ENCODE measurements at regions not wholly inside any gene's neighbourhood (a gene's known extent, or its start where the extent isn't known, plus 50 kb on each side); places are given as distances from the start of the nearest gene placed in this dataset.

- intact Hi-C loops (cut with micrococcal nuclease), result no loop called here
- Mint-ChIP-seq H3K4me1 (ENCODE audit: low read depth) (no peaks in the 10 kb centered on the region), H3K4me3 (ENCODE audit: low read depth) (no peak overlapping the region), H3K36me3 (ENCODE audit: low read depth) (no peaks in the 10 kb centered on the region), H3K27ac (no peak overlapping the region), H3K9me3 (peaks cover 5% of the 10 kb centered on the region), H3K27me3 (ENCODE audit: low read depth) (no peaks in the 10 kb centered on the region)
- no peak for DNase-seq (ENCODE audit: low spot score)
Observed at GRCh38 chr12:58777815-58778214, 142.5 kb downstream of the LRIG3 start.

DNA sequence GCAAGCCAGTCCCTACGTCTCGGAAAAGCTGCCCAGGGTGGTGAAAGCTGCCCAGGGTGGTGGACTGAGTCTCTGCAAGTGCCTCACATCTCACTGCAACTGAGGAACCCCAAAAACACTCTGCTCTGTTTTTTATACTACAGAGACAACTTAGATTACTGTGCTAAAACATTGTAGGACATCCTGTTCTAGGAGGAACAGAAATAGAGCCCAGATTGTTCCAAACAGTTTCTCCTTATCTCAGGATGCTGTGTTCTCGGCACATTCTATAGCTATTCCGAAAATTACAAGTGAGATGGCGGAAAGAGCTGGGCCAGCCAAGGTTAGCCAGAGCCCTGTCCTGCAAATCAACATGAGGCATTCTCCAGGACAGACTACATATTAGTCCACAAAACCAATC, 138.7 kb downstream of the LRIG3 start:
- no peak for DNase-seq (ENCODE audit: low spot score)
- H3K4me3 Mint-ChIP-seq (ENCODE audit: low read depth), result no peak overlapping the region
- no peaks in the 10 kb centered on the region for H3K27me3 Mint-ChIP-seq (ENCODE audit: low read depth)
- H3K9me3 Mint-ChIP-seq, result peaks cover 11% of the 10 kb centered on the region
- H3K4me1 Mint-ChIP-seq (ENCODE audit: low read depth), result no peaks in the 10 kb centered on the region
- intact Hi-C loops (cut with micrococcal nuclease), result no loop called here
- no peak overlapping the region for H3K27ac Mint-ChIP-seq
- no peaks in the 10 kb centered on the region for H3K36me3 Mint-ChIP-seq (ENCODE audit: low read depth)

- Mint-ChIP-seq H3K27me3 (ENCODE audit: low read depth) (no peaks in the 10 kb centered on the region), H3K27ac (no peak overlapping the region)
Observed at GRCh38 chr12:58787021-58787760, 133.1 kb downstream of the LRIG3 start.

GRCh38 chr12:58794859-58795258, 125.4 kb downstream of the LRIG3 start:
- no peaks in the 10 kb centered on the region for H3K4me1 Mint-ChIP-seq (ENCODE audit: low read depth)
- no peak for DNase-seq (ENCODE audit: low spot score)
- no peak overlapping the region for H3K4me3 Mint-ChIP-seq (ENCODE audit: low read depth)
- intact Hi-C loops (cut with micrococcal nuclease), result no loop called here
- no peaks in the 10 kb centered on the region for H3K27me3 Mint-ChIP-seq (ENCODE audit: low read depth)
- no peaks in the 10 kb centered on the region for H3K36me3 Mint-ChIP-seq (ENCODE audit: low read depth)
- H3K27ac Mint-ChIP-seq, result no peak overlapping the region
- H3K9me3 Mint-ChIP-seq, result peaks cover 2% of the 10 kb centered on the region

More at GRCh38 chr12:58787021-58787760, 133.1 kb downstream of the LRIG3 start:
- no peak overlapping the region for H3K4me3 Mint-ChIP-seq (ENCODE audit: low read depth)
- intact Hi-C loops (cut with micrococcal nuclease), result no loop called here
- H3K36me3 Mint-ChIP-seq (ENCODE audit: low read depth), result no peaks in the 10 kb centered on the region
- peaks cover 14% of the 10 kb centered on the region for H3K9me3 Mint-ChIP-seq
- no peak for DNase-seq (ENCODE audit: low spot score)
- H3K4me1 Mint-ChIP-seq (ENCODE audit: low read depth), result no peaks in the 10 kb centered on the region

DNA sequence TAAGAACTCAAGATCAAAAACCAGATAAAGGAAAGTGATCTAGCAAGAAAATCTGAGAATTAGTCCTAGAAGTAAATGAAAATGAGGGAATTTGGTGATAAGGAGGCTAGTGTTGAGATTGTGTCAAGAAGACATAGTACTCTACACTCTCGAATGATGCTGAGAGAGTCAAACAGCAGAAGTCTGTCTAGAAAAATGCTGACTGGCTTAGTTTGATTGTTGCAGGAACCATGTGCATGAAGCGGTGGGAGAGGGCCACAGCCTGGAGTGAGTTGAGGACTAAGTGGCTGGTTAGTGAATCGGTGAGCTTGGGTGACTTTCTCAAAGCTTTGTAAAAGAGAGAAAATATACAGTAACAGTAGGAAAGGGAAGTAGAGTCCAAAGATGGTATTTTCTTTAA, 124.5 kb downstream of the LRIG3 start:
- Mint-ChIP-seq H3K36me3 (ENCODE audit: low read depth) (no peaks in the 10 kb centered on the region), H3K4me3 (ENCODE audit: low read depth) (no peak overlapping the region), H3K27ac (no peak overlapping the region), H3K27me3 (ENCODE audit: low read depth) (no peaks in the 10 kb centered on the region), H3K4me1 (ENCODE audit: low read depth) (no peaks in the 10 kb centered on the region), H3K9me3 (no peaks in the 10 kb centered on the region)
- intact Hi-C loops (cut with micrococcal nuclease), result no loop called here
- DNase-seq (ENCODE audit: low spot score), result no peak

- intact Hi-C loops (cut with micrococcal nuclease), result no loop called here
- DNase-seq (ENCODE audit: low spot score), result no peak
- H3K4me1 Mint-ChIP-seq (ENCODE audit: low read depth), result no peaks in the 10 kb centered on the region
- no peaks in the 10 kb centered on the region for H3K9me3 Mint-ChIP-seq
- no peaks in the 10 kb centered on the region for H3K27me3 Mint-ChIP-seq (ENCODE audit: low read depth)
- H3K27ac Mint-ChIP-seq, result no peak overlapping the region
- H3K36me3 Mint-ChIP-seq (ENCODE audit: low read depth), result no peaks in the 10 kb centered on the region
- H3K4me3 Mint-ChIP-seq (ENCODE audit: low read depth), result no peak overlapping the region
Observed at GRCh38 chr12:58801986-58802385, 118.3 kb downstream of the LRIG3 start.

DNA sequence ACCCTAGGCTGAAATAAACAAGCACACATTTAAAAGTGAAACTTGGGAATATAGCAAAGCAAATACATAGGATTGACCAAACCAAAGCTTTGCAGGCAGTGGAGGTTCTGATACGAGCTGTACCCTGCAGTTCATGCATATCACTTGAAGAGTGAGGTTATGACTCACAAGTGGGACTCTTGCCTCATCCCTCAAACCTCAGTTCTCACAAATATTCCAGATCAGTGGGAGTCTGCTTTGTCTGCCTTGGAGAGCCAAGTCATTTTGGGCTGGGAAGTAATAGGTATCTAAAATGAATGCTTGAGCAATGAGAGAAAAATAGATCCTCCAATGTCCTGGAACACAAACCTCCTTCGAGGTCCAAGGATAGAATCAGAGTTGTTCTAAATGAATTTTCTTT, 116.4 kb downstream of the LRIG3 start:
- Mint-ChIP-seq H3K4me3 (ENCODE audit: low read depth) (no peak overlapping the region), H3K4me1 (ENCODE audit: low read depth) (no peaks in the 10 kb centered on the region), H3K27ac (no peak overlapping the region), H3K27me3 (ENCODE audit: low read depth) (no peaks in the 10 kb centered on the region), H3K36me3 (ENCODE audit: low read depth) (no peaks in the 10 kb centered on the region), H3K9me3 (no peaks in the 10 kb centered on the region)
- DNase-seq (ENCODE audit: low spot score), result no peak
- intact Hi-C loops (cut with micrococcal nuclease), result no loop called here

DNA sequence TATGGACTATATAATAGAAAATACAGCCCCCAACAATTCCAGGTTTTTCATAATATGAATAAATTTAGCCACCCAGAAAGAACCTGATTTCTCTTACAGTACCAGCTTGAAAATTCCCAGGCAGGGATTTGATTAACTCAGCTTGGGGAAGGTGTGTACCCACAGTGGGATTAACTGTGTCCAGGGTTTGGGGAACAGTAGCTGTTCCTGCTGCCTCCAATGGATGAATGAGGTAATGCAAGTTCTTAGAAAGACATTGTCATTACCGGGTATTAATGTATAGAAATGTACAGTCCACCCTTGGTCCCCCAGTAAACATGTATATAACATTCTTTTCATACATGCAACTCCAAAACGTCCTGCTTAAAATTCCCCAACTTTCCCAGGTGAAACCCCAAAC, 115.6 kb downstream of the LRIG3 start:
- Mint-ChIP-seq H3K9me3 (no peaks in the 10 kb centered on the region), H3K27ac (no peak overlapping the region), H3K4me1 (ENCODE audit: low read depth) (no peaks in the 10 kb centered on the region), H3K36me3 (ENCODE audit: low read depth) (no peaks in the 10 kb centered on the region), H3K4me3 (ENCODE audit: low read depth) (no peak overlapping the region), H3K27me3 (ENCODE audit: low read depth) (no peaks in the 10 kb centered on the region)
- intact Hi-C loops (cut with micrococcal nuclease), result no loop called here
- DNase-seq (ENCODE audit: low spot score), result no peak

DNA sequence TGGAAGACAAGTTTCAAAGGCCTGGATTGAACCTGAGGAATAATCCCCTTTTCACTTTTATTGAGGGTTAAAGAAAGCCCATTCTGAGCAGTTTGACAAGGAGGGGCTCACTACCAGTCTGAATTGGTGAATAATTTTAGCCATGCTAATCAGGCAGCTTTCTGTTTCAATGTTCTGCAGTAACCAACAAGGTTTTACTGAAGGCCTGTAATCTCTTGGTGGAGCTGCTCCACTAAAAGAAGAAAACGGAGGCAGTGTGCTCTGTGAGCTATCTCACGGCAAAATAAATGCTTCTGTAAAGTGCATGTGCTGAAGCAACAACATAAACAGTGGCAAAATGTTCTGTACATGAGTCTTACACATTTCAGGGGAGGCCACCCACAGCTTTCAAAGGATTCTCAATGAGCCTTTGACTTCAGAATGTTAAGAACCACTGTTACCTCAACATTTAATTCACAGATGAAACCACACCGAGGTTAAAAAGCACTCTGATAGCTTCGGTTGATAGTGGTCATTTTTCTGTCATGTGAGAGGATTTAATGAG, 111.2 kb downstream of the LRIG3 start:
- Mint-ChIP-seq H3K9me3 (no peaks in the 10 kb centered on the region), H3K4me3 (ENCODE audit: low read depth) (no peak overlapping the region), H3K27ac (no peak overlapping the region), H3K4me1 (ENCODE audit: low read depth) (no peaks in the 10 kb centered on the region), H3K27me3 (ENCODE audit: low read depth) (no peaks in the 10 kb centered on the region), H3K36me3 (ENCODE audit: low read depth) (no peaks in the 10 kb centered on the region)
- no peak for DNase-seq (ENCODE audit: low spot score)
- intact Hi-C loops (cut with micrococcal nuclease), result no loop called here

DNA sequence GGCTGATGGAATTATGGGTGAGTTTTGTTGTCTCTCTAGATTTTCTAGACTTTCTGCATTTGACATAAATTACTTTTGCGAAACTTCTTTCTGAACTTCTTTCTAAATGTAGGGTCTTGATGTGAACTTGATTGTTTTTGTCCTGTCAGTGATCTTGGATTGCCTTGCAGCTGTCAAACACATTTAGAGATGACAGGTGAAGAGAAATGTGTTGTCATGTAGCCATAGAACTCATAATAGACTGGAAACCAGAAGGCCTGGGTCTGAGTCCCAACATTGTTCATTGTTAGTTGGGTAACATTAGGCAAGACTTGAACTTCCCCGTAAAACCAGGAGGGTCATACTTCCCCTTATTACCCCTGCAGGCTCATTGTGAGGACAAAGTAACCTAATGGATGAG, 109.0 kb downstream of the LRIG3 start:
- Mint-ChIP-seq H3K4me1 (ENCODE audit: low read depth) (no peaks in the 10 kb centered on the region), H3K36me3 (ENCODE audit: low read depth) (no peaks in the 10 kb centered on the region), H3K9me3 (no peaks in the 10 kb centered on the region), H3K27me3 (ENCODE audit: low read depth) (no peaks in the 10 kb centered on the region), H3K27ac (no peak overlapping the region), H3K4me3 (ENCODE audit: low read depth) (no peak overlapping the region)
- intact Hi-C loops (cut with micrococcal nuclease), result no loop called here
- no peak for DNase-seq (ENCODE audit: low spot score)

- no peak overlapping the region for H3K4me3 Mint-ChIP-seq (ENCODE audit: low read depth)
- intact Hi-C loops (cut with micrococcal nuclease), result no loop called here
- DNase-seq (ENCODE audit: low spot score), result no peak
- no peaks in the 10 kb centered on the region for H3K27me3 Mint-ChIP-seq (ENCODE audit: low read depth)
- H3K27ac Mint-ChIP-seq, result no peak overlapping the region
- H3K9me3 Mint-ChIP-seq, result no peaks in the 10 kb centered on the region
- H3K36me3 Mint-ChIP-seq (ENCODE audit: low read depth), result no peaks in the 10 kb centered on the region
- H3K4me1 Mint-ChIP-seq (ENCODE audit: low read depth), result no peaks in the 10 kb centered on the region
Observed at GRCh38 chr12:58812214-58812613, 108.1 kb downstream of the LRIG3 start.

DNA sequence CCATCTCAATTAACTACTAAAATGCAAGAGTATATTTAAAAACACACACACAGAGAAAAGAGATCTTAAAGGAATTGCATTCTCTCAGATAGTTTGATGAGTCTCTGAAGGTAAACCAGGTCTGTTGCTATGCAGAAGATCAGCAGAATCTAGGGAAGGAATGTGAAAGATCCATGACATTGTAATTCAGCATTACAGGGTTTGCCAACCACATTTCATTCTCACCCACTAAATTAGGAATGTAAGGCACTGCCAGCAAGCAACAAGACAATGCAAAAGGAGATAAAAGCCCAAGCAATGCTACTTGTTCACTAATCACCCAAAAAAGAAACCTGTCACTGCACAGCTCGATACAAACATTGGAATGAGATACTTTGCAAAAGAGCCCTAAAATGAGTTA, 106.3 kb downstream of the LRIG3 start:
- no peaks in the 10 kb centered on the region for H3K27me3 Mint-ChIP-seq (ENCODE audit: low read depth)
- H3K4me1 Mint-ChIP-seq (ENCODE audit: low read depth), result no peaks in the 10 kb centered on the region
- no peak for DNase-seq (ENCODE audit: low spot score)
- intact Hi-C loops (cut with micrococcal nuclease), result no loop called here
- no peaks in the 10 kb centered on the region for H3K36me3 Mint-ChIP-seq (ENCODE audit: low read depth)
- H3K9me3 Mint-ChIP-seq, result no peaks in the 10 kb centered on the region
- H3K4me3 Mint-ChIP-seq (ENCODE audit: low read depth), result no peak overlapping the region
- no peak overlapping the region for H3K27ac Mint-ChIP-seq

GRCh38 chr12:58815235-58815634, 105.1 kb downstream of the LRIG3 start:
- Mint-ChIP-seq H3K4me1 (ENCODE audit: low read depth) (no peaks in the 10 kb centered on the region), H3K27ac (no peak overlapping the region), H3K27me3 (ENCODE audit: low read depth) (no peaks in the 10 kb centered on the region), H3K9me3 (no peaks in the 10 kb centered on the region), H3K36me3 (ENCODE audit: low read depth) (no peaks in the 10 kb centered on the region), H3K4me3 (ENCODE audit: low read depth) (no peak overlapping the region)
- intact Hi-C loops (cut with micrococcal nuclease), result no loop called here
- no peak for DNase-seq (ENCODE audit: low spot score)

DNA sequence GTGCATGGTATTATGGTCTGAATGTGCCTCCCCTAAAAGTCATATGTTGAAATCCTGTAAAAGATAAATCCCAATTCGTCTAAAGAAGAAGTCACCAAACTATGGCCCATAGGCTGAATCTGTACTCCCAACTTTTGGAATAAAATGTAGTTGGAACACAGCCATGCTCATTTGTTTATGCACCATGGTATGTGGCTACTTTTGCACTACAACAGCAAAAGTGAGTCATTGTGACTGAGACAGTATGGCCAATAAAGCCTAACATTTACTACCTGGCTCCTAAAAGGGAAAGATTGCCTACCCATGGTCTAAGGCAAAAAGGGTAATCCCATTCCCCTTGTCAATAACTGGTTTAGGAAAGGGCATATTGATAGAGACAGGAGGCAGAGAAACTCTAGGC, 101.8 kb downstream of the LRIG3 start:
- intact Hi-C loops (cut with micrococcal nuclease), result no loop called here
- no peaks in the 10 kb centered on the region for H3K36me3 Mint-ChIP-seq (ENCODE audit: low read depth)
- H3K4me1 Mint-ChIP-seq (ENCODE audit: low read depth), result no peaks in the 10 kb centered on the region
- H3K27me3 Mint-ChIP-seq (ENCODE audit: low read depth), result no peaks in the 10 kb centered on the region
- H3K27ac Mint-ChIP-seq, result no peak overlapping the region
- no peak overlapping the region for H3K4me3 Mint-ChIP-seq (ENCODE audit: low read depth)
- no peak for DNase-seq (ENCODE audit: low spot score)
- peaks cover 6% of the 10 kb centered on the region for H3K9me3 Mint-ChIP-seq

All from activated T-helper 2 cell treated with anti-CD3 and anti-CD28 coated beads, Interferon-gamma antibody, Interleukin-2, Interleukin-4, amounts not matched to agents 10 μg/mL and 5 μg/mL and 100 μg/mL, durations not matched to agents 14 hours and 24 hours and 36 hours (primary cell).